Uterus (tissue), 2 donors: ENCODE measurements at regions not wholly inside any gene's neighbourhood (a gene's known extent, or its start where the extent isn't known, plus 50 kb on each side); places are given as distances from the start of the nearest gene placed in this dataset.

Source experiments
- CTCF ChIP-seq, 4 experiments: fragments of 200-600 bp in 2 of 4; fragments of 450-650 bp in 2 of 4; sonication (generic) in 2 of 4; IDR thresholded peaks; one replicate each; pipeline ENCODE4 v1.5.1; 2016 to 2019; ENCODE audit warnings: antibody characterized with exemption in 4 of 4, mild to moderate bottlenecking in 2 of 4, moderate library complexity in 1 of 4
- POLR2A ChIP-seq, 2 donors: fragments of 450-650 bp; IDR thresholded peaks; one replicate each; pipeline ENCODE4 v1.6.1; 2016; ENCODE audit warnings: antibody characterized with exemption in 2 of 2, mild to moderate bottlenecking in 1 of 2, moderate library complexity in 1 of 2

DNA sequence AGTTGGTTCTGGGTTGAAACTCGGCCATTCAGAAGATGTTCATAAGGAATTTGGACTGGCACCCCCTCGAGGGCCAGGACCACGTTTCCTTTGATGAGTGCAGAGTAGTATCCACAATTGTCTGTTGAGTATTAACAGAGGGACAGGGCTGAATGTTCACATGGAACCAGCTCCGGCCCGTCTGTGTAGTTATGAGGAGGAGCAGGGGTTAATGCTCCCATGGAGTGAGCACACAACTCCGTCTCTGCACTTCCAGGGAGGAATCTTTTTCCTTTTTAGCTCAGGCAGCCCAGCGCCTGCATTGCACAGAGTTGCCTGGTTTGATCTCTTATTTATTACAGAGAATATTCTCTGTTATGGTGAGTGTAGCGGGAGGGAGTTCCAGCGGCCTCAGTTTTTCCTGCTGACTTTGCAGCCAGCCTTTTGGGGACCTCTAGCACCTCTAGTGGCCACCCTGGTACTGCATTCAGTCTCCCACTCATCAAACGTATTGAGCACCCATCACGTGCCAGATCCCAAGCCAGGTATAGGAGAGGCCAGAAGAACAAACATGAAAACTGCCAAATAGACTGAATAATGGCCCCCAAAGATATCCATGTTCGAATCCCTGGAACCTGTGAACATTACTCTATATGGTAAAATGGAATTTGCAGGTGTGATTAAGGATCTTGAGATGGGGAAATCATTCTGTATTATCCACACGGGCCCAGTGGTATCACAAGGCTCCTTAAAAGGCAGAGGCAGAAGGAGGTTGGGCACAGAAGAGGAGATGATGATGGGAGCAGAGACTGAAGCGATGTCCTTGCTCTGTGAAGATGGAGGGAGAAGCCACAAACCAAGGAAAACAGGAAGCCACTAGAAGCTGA is 167.7 kb upstream of the CSF3R start:
- TF ChIP-seq CTCF (IDR thresholded peaks at IDR 0.05) (peak; percentile 46 to 66 (median 55)), POLR2A (IDR thresholded peaks at IDR 0.05) (no peak)
